Testis (tissue), 2 donors: ENCODE measurements at regions not wholly inside any gene's neighbourhood (a gene's known extent, or its start where the extent isn't known, plus 50 kb on each side); places are given as distances from the start of the nearest gene placed in this dataset.

ENCODE experiments used
- POLR2A ChIP-seq: fragments of 450-650 bp; IDR thresholded peaks from one replicate; pipeline ENCODE4 v1.6.1; 2017; ENCODE audit warnings: antibody characterized with exemption, mild to moderate bottlenecking, moderate library complexity
- TF ChIP-seq, protein P1 (sequence below), 3 experiments: fragments of 450-650 bp in 2 of 3; fragments of 200-600 bp in 1 of 3; sonication (generic) in 1 of 3; IDR thresholded peaks; one replicate each; pipeline ENCODE4 v1.5.1; 2016 to 2019; ENCODE audit warnings: antibody characterized with exemption in 3 of 3, mild to moderate bottlenecking in 2 of 3, moderate library complexity in 1 of 3

DNA sequence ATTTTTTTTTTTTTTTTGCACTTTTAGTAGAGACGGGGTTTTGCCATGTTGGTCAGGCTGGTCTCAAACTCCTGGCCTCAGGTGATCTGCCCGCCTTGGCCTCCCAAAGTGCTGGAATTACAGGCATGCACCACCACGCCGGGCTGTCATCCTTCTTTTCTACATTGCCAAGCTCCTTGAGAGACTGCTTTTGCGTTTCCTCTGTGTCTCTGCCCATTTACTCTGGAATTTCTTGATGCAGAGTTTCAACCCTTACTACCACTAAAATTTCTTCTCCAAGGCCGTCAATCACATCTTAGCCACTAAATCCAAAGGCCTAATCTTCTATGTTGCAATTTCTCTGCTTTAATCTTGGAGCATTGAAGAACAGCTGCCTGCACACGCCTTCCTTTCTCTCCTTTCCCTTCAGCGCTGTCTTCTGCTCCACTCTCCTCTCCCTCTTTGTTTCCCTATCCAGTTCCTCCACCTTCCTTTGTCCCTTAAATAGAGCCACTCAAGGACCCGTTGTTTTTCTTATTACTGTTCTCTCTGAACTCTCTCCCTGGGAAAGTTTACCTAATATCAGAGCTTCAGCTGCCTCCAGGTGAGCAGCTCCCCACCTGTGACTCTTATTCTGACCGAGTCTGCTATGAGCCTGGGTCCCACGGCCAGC is 98.8 kb downstream of the SLC35B3 start:
- TF ChIP-seq, protein P1, sequence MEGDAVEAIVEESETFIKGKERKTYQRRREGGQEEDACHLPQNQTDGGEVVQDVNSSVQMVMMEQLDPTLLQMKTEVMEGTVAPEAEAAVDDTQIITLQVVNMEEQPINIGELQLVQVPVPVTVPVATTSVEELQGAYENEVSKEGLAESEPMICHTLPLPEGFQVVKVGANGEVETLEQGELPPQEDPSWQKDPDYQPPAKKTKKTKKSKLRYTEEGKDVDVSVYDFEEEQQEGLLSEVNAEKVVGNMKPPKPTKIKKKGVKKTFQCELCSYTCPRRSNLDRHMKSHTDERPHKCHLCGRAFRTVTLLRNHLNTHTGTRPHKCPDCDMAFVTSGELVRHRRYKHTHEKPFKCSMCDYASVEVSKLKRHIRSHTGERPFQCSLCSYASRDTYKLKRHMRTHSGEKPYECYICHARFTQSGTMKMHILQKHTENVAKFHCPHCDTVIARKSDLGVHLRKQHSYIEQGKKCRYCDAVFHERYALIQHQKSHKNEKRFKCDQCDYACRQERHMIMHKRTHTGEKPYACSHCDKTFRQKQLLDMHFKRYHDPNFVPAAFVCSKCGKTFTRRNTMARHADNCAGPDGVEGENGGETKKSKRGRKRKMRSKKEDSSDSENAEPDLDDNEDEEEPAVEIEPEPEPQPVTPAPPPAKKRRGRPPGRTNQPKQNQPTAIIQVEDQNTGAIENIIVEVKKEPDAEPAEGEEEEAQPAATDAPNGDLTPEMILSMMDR (IDR thresholded peaks at IDR 0.05), result no peak
- TF ChIP-seq POLR2A, result no peak
